Vagina (tissue), 2 donors: ENCODE measurements at regions not wholly inside any gene's neighbourhood (a gene's known extent, or its start where the extent isn't known, plus 50 kb on each side); places are given as distances from the start of the nearest gene placed in this dataset.

Experiments
- POLR2A ChIP-seq, 2 donors: fragments of 450-650 bp; IDR thresholded peaks; one replicate each; pipeline ENCODE4 v1.6.1; 2017; ENCODE audit warnings: antibody characterized with exemption in 2 of 2, mild to moderate bottlenecking in 2 of 2, moderate library complexity in 2 of 2
- POLR2AphosphoS5 ChIP-seq, 2 donors: sonication (generic); formaldehyde crosslinking; IDR thresholded peaks; one replicate each; pipeline ENCODE4 v1.9.0; 2017; ENCODE audit warnings: antibody characterized with exemption in 2 of 2, mild to moderate bottlenecking in 2 of 2, low read depth in 1 of 2; ENCODE audit not compliant: insufficient read depth in 1 of 2
- TF ChIP-seq, protein P1 (sequence below), 3 experiments: fragments of 450-650 bp in 2 of 3; fragments of 200-600 bp in 1 of 3; sonication (generic) in 1 of 3; IDR thresholded peaks; one replicate each; pipeline ENCODE4 v1.5.1; 2017 to 2019; ENCODE audit warnings: antibody characterized with exemption in 3 of 3, mild to moderate bottlenecking in 2 of 3, moderate library complexity in 2 of 3

DNA sequence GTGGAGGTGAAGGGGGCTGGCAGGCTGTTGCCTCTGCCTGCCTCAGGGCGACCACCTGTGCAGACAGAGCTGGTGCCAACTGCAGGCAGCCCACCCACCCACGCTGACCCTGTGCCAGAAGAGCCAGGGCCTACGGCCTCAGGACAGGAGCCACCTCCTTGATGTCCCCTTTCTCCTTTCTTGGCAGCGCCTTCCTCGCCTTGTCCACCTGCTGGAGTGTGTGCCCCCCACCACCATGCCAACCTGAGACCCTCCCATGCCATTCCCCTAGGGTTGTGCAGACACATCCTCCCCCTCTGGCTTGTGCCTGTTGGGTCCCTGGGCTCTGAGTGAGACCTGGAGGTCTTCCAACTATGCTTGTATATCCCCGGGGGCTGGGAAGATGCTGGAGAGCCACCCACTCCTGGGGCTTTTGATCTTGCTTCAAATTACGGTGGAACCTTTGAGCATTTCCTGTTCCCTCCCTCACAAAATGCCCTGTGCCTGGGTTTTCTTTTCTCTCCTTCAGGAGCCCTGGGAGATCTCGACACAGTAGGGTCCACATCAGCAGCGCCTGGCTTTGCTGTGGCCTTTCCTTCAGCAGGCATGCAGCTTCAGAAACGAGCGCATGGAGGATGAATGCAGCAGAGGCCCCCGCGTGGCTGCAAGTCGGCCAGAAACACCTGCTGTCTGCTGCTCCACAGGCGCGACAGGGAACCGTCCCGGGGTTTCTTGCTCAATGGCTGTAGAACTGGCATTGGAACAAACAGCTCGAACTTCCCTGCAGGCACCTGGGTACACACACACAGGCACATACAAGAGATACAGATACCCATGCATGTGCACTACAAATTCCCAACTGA, 65.9 kb upstream of the SH3RF3 start:
- no peak for TF ChIP-seq POLR2A (IDR thresholded peaks at IDR 0.05)
- TF ChIP-seq, protein P1, sequence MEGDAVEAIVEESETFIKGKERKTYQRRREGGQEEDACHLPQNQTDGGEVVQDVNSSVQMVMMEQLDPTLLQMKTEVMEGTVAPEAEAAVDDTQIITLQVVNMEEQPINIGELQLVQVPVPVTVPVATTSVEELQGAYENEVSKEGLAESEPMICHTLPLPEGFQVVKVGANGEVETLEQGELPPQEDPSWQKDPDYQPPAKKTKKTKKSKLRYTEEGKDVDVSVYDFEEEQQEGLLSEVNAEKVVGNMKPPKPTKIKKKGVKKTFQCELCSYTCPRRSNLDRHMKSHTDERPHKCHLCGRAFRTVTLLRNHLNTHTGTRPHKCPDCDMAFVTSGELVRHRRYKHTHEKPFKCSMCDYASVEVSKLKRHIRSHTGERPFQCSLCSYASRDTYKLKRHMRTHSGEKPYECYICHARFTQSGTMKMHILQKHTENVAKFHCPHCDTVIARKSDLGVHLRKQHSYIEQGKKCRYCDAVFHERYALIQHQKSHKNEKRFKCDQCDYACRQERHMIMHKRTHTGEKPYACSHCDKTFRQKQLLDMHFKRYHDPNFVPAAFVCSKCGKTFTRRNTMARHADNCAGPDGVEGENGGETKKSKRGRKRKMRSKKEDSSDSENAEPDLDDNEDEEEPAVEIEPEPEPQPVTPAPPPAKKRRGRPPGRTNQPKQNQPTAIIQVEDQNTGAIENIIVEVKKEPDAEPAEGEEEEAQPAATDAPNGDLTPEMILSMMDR (IDR thresholded peaks at IDR 0.05) = no peak
- no peak for TF ChIP-seq POLR2AphosphoS5 (IDR thresholded peaks at IDR 0.05; ENCODE audit: insufficient read depth in 1 of 2, low read depth in 1 of 2)
